ENCODE measurements at regions not wholly inside any gene's neighbourhood (a gene's known extent, or its start where the extent isn't known, plus 50 kb on each side); places are given as distances from the start of the nearest gene placed in this dataset.

DNA sequence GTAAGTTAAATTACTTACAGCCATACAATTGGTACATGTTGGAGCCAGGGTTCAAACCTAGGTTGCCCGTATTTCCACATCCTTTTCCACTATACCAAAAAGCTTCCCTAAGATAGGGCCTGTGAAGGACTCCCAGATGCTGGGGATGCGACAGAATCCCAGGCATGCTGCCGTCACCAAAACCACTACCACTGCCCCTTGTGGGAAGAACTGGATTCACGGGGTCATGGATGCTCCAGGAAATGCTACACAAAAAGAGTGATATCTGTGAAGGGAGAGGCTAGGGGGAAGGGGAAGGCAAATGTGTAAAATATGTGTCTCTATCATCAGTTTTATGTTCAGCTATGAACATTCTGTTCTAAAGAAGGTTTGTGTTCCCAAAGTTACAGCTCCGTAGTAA is 133.9 kb upstream of the IVNS1ABP start:
- TF ChIP-seq, protein P1, sequence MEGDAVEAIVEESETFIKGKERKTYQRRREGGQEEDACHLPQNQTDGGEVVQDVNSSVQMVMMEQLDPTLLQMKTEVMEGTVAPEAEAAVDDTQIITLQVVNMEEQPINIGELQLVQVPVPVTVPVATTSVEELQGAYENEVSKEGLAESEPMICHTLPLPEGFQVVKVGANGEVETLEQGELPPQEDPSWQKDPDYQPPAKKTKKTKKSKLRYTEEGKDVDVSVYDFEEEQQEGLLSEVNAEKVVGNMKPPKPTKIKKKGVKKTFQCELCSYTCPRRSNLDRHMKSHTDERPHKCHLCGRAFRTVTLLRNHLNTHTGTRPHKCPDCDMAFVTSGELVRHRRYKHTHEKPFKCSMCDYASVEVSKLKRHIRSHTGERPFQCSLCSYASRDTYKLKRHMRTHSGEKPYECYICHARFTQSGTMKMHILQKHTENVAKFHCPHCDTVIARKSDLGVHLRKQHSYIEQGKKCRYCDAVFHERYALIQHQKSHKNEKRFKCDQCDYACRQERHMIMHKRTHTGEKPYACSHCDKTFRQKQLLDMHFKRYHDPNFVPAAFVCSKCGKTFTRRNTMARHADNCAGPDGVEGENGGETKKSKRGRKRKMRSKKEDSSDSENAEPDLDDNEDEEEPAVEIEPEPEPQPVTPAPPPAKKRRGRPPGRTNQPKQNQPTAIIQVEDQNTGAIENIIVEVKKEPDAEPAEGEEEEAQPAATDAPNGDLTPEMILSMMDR (IDR thresholded peaks at IDR 0.05; ENCODE audit: unreplicated experiment), result no peak
- Mint-ChIP-seq H3K36me3 (peaks cover 2% of the 10 kb centered on the region), H3K27ac (no peak overlapping the region), H3K4me3 (no peak overlapping the region), H3K27me3 (ENCODE audit: low read depth) (no peaks in the 10 kb centered on the region), H3K9me3 (peaks cover 18% of the 10 kb centered on the region), H3K4me1 (peaks cover 7% of the 10 kb centered on the region)
- no peak for DNase-seq (ENCODE audit: low spot score in 2 of 2, unreplicated experiment in 2 of 2)

- H3K27ac Mint-ChIP-seq, result no peak overlapping the region
- no peak for DNase-seq (ENCODE audit: low spot score in 2 of 2, unreplicated experiment in 2 of 2)
- TF ChIP-seq, protein P1 (IDR thresholded peaks at IDR 0.05; ENCODE audit: unreplicated experiment), result no peak
- H3K4me3 Mint-ChIP-seq, result no peak overlapping the region
- peaks cover 2% of the 10 kb centered on the region for H3K36me3 Mint-ChIP-seq
- peaks cover 18% of the 10 kb centered on the region for H3K9me3 Mint-ChIP-seq
- no peaks in the 10 kb centered on the region for H3K27me3 Mint-ChIP-seq (ENCODE audit: low read depth)
- H3K4me1 Mint-ChIP-seq, result peaks cover 11% of the 10 kb centered on the region
Measured at GRCh38 chr1:185450060-185450788, 133.2 kb upstream of the IVNS1ABP start.

DNA sequence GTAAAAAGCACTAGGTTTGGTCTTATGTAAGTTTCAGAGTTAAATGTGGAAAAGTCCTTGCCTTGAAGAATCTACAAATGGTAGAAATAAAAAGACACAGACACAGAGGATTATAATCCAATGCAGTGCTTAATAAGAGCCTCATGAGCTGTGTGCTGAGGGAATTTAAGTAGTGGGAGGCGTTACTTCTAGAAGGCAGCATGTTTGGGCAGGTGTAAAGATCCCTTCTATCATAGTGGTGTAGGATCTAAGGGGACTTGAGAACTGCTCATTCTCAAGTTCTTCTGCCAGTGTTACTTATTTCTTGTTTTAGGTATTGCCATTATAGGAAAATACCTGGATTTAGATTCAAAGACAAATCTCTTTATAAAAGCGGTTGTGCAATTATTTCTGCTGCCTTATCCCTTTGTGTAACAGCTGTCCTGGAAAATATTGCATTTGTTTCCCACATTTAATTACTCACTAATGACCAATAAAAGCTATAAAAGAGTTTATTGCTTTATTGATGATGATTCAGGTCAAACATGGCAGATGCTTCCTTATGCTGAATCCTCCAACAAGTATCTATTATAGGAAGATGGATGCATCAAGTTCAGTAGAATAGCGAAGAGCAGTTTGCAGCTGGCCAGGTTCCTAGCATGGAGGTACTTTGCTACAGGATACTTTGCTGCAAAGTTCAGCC is 132.5 kb upstream of the IVNS1ABP start:
- H3K9me3 Mint-ChIP-seq, result peaks cover 18% of the 10 kb centered on the region
- DNase-seq (ENCODE audit: low spot score in 2 of 2, unreplicated experiment in 2 of 2), result no peak
- TF ChIP-seq, protein P1 (IDR thresholded peaks at IDR 0.05; ENCODE audit: unreplicated experiment), result no peak
- H3K4me3 Mint-ChIP-seq, result no peak overlapping the region
- no peak overlapping the region for H3K27ac Mint-ChIP-seq
- H3K4me1 Mint-ChIP-seq, result peaks cover 15% of the 10 kb centered on the region
- peaks cover 2% of the 10 kb centered on the region for H3K36me3 Mint-ChIP-seq
- H3K27me3 Mint-ChIP-seq (ENCODE audit: low read depth), result no peaks in the 10 kb centered on the region

GRCh38 chr1:185448591-185449186 is 131.6 kb upstream of the IVNS1ABP start:
- peaks cover 10% of the 10 kb centered on the region for H3K4me1 Mint-ChIP-seq
- H3K27me3 Mint-ChIP-seq (ENCODE audit: low read depth), result no peaks in the 10 kb centered on the region
- no peak for DNase-seq (ENCODE audit: low spot score in 2 of 2, unreplicated experiment in 2 of 2)
- peaks cover 18% of the 10 kb centered on the region for H3K9me3 Mint-ChIP-seq
- no peak overlapping the region for H3K27ac Mint-ChIP-seq
- TF ChIP-seq, protein P1 (IDR thresholded peaks at IDR 0.05; ENCODE audit: unreplicated experiment), result no peak
- H3K36me3 Mint-ChIP-seq, result peaks cover 2% of the 10 kb centered on the region
- no peak overlapping the region for H3K4me3 Mint-ChIP-seq

- peaks cover 2% of the 10 kb centered on the region for H3K36me3 Mint-ChIP-seq
- H3K4me1 Mint-ChIP-seq, result peaks cover 31% of the 10 kb centered on the region
- no peak for DNase-seq (ENCODE audit: low spot score in 2 of 2, unreplicated experiment in 2 of 2)
- no peaks in the 10 kb centered on the region for H3K27me3 Mint-ChIP-seq (ENCODE audit: low read depth)
- H3K4me3 Mint-ChIP-seq, result no peak overlapping the region
- H3K9me3 Mint-ChIP-seq, result peaks cover 18% of the 10 kb centered on the region
- no peak overlapping the region for H3K27ac Mint-ChIP-seq
- TF ChIP-seq, protein P1 (IDR thresholded peaks at IDR 0.05; ENCODE audit: unreplicated experiment), result no peak
Measured at GRCh38 chr1:185446131-185446530, 129.1 kb upstream of the IVNS1ABP start.
